Stomach (tissue), 8 donors: ENCODE measurements at regions not wholly inside any gene's neighbourhood (a gene's known extent, or its start where the extent isn't known, plus 50 kb on each side); places are given as distances from the start of the nearest gene placed in this dataset.

ENCODE experiments used
- DNase-seq, 2 donors: peaks; one replicate each; pipeline versions ENCODE4 v3.0.0 to v3.0.0-alpha.2; 2013 to 2019
- H3K27ac ChIP-seq, 5 donors: fragments of 200-600 bp in 4 of 5; sonication (generic) in 4 of 5; one replicate each; pipeline ENCODE4 v1.5.1; 2013 to 2019; ENCODE audit warnings: mild to moderate bottlenecking in 1 of 5, moderate library complexity in 1 of 5
- H3K27me3 ChIP-seq, 3 donors: fragments of 200-600 bp; sonication (generic); one replicate each; pipeline ENCODE4 v1.5.1; 2017 to 2019; ENCODE audit warnings: mixed run types in 1 of 3
- H3K36me3 ChIP-seq, 4 donors: fragments of 200-600 bp; sonication (generic); 1 replicate in 3 of 4; 2 replicates in 1 of 4; pipeline ENCODE4 v1.5.1; 2016 to 2019
- H3K4me1 ChIP-seq, 4 donors: fragments of 200-600 bp; sonication (generic); one replicate each; pipeline ENCODE4 v1.5.1; 2016 to 2019
- H3K4me3 ChIP-seq, 4 donors: fragments of 200-600 bp; sonication (generic) in 3 of 4; one replicate each; pipeline ENCODE4 v1.5.1; 2016 to 2019; ENCODE audit warnings: mild to moderate bottlenecking in 1 of 4
- H3K9me3 ChIP-seq, 4 donors: fragments of 200-600 bp; sonication (generic); one replicate each; pipeline ENCODE4 v1.5.1; 2016 to 2019
- CTCF ChIP-seq, 7 experiments: fragments of 450-650 bp in 4 of 7; fragments of 200-600 bp in 3 of 7; sonication (generic) in 3 of 7; IDR thresholded peaks; one replicate each; pipeline ENCODE4 v1.5.1; 2016 to 2019; ENCODE audit warnings: antibody characterized with exemption in 7 of 7, control low read depth in 2 of 7, mild to moderate bottlenecking in 1 of 7
- EP300 ChIP-seq: sonication (generic); formaldehyde crosslinking; IDR thresholded peaks from one replicate; pipeline ENCODE4 v1.6.1; 2017; ENCODE audit warnings: antibody characterized with exemption
- POLR2A ChIP-seq, 4 donors: fragments of 450-650 bp; IDR thresholded peaks; one replicate each; pipeline ENCODE4 v1.6.1; 2016; ENCODE audit warnings: antibody characterized with exemption in 4 of 4, control low read depth in 2 of 4, mild to moderate bottlenecking in 1 of 4, moderate library complexity in 1 of 4
- POLR2AphosphoS5 ChIP-seq, 3 donors: sonication (generic); formaldehyde crosslinking; IDR thresholded peaks; one replicate each; pipeline ENCODE4 v1.6.1; 2016; ENCODE audit warnings: antibody characterized with exemption in 3 of 3
- WGBS, 5 donors: extraction: QIAGEN DNeasy Blood & Tissue Kit in 3 of 5; methylation state at CpG; one replicate each; pipeline versions ENCODE4 v1.1.5 to v1.1.7; 2013 to 2018; 5-methylcytosine and 5-hydroxymethylcytosine counted together
- intact Hi-C: fragments of 100-400 bp; cut with DNase I; formaldehyde crosslinking; loops from one replicate; pipeline ENCODE4 v1.15.1; 2023; ENCODE audit warnings: low total_unique reads
- donor health status: healthy with polysubstance abuse.
- donor health status: Bipolar disorder and iron deficiency.
- donor health status: healthy.

DNA sequence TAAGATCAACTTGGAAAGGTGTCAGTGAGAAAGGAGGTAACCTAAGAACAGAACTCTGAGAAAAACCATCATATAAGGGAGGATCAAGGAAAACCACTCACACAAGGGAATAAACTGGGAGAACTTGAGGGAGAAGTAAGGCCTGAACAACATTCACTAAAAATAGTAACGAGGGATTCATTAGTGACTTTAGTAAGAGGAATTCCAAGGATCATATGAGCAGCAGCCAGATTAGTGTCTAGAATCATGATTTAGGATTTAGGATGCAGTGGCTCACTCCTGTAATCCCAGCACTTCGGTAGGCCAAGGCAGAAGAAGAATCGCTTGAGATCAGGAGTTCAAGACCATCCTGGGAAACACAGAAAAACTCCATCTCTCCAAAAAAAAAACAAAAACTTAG is 376.5 kb upstream of the MARCKS start:
- no peaks in the 10 kb centered on the region for H3K27me3 ChIP-seq
- no peaks in the 10 kb centered on the region for H3K4me1 ChIP-seq
- intact Hi-C loops: no loop called here
- 82 to 99% (median 94%) methylated on average over 3 of the region's 3 CpGs for WGBS, 5 donors
- H3K36me3 ChIP-seq: no peaks in the 10 kb centered on the region
- H3K27ac ChIP-seq: no peak overlapping the region
- no peak overlapping the region for H3K4me3 ChIP-seq
- no peak for DNase-seq
- H3K9me3 ChIP-seq: no peaks in the 10 kb centered on the region
- TF ChIP-seq POLR2AphosphoS5 (IDR thresholded peaks at IDR 0.05) (no peak), CTCF (IDR thresholded peaks at IDR 0.05) (no peak)

DNA sequence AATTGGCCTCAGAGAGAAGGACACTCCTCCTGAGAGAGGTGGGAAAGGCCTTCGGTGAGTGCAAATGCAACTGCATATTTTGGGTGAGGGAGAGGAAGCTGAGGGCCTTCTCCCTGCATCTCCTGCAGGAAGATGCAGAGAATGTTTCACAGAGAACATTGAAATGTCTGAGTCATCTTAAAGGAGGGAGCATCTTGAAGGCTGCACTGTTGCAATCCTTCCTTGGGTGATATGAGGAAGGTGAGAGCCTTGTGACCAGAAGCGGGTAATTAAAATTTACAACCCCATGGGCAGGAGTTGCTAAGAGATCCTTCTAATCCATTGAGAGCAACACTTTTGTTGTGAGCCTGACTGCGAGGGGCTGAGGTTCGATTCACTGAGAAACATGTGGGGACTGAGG is 375.7 kb upstream of the MARCKS start:
- intact Hi-C loops: no loop called here
- WGBS, 5 donors: 83 to 97% (median 91%) methylated on average over 4 of the region's 4 CpGs
- DNase-seq: no peak

DNA sequence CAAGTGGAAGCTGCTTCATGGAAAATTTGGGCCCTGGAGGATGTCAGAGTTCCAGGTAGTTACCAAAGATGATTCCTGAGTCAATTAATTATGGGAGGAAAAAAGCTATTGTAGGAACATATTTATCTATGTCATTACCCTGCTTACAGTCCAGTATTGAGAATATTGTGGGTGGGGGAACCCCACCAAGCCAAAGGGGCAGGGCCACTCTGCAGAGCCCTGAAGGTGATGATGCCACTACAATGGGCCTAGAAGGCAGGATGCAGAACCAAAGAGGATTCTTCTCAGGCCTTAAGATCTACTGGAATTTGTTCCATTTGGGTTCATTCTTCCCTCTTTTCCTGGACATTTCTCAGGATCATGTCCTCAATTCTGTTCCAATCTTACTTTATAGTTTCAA is 375.2 kb upstream of the MARCKS start:
- intact Hi-C loops: no loop called here
- Histone ChIP-seq H3K9me3 (no peaks in the 10 kb centered on the region), H3K27ac (no peak overlapping the region), H3K36me3 (no peaks in the 10 kb centered on the region), H3K27me3 (no peaks in the 10 kb centered on the region), H3K4me3 (no peak overlapping the region), H3K4me1 (no peaks in the 10 kb centered on the region)
- DNase-seq: no peak
- TF ChIP-seq CTCF (IDR thresholded peaks at IDR 0.05) (no peak), POLR2AphosphoS5 (IDR thresholded peaks at IDR 0.05) (no peak)

More for the DNA sequence above, 375.7 kb upstream of the MARCKS start:
- H3K27ac ChIP-seq: no peak overlapping the region
- TF ChIP-seq POLR2A (IDR thresholded peaks at IDR 0.05) (no peak), CTCF (IDR thresholded peaks at IDR 0.05) (no peak), POLR2AphosphoS5 (IDR thresholded peaks at IDR 0.05) (no peak), EP300 (no peak)
- H3K4me1 ChIP-seq: no peaks in the 10 kb centered on the region
- no peak overlapping the region for H3K4me3 ChIP-seq
- no peaks in the 10 kb centered on the region for H3K36me3 ChIP-seq
- no peaks in the 10 kb centered on the region for H3K27me3 ChIP-seq
- H3K9me3 ChIP-seq: no peaks in the 10 kb centered on the region

DNA sequence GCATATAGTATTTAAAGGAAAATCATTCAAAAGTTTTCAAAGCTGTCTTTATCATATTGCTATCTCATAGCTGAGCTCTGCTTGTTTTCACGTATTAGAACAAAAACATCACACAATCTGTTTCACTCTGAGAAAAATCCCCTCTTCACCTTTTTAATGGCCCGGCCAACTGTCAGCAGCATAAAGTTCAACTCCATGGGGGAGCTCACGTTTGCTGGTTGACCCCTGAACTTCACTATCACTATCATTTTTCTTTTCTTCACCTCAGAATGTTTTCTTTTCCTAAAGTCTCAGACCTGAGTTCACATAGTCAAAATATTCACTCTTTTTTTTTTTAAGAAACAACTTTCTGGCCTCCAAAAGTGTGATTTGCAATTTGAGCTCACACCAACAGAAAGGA is 374.4 kb upstream of the MARCKS start:
- H3K9me3 ChIP-seq: no peaks in the 10 kb centered on the region
- intact Hi-C loops: no loop called here
- no peaks in the 10 kb centered on the region for H3K4me1 ChIP-seq
- H3K4me3 ChIP-seq: no peak overlapping the region
- WGBS, 5 donors: 70 to 83% (median 78%) methylated on average over 3 of the region's 3 CpGs
- TF ChIP-seq EP300 (no peak), POLR2AphosphoS5 (IDR thresholded peaks at IDR 0.05) (no peak)
- no peak overlapping the region for H3K27ac ChIP-seq
- no peaks in the 10 kb centered on the region for H3K27me3 ChIP-seq
- no peaks in the 10 kb centered on the region for H3K36me3 ChIP-seq
- DNase-seq: no peak

DNA sequence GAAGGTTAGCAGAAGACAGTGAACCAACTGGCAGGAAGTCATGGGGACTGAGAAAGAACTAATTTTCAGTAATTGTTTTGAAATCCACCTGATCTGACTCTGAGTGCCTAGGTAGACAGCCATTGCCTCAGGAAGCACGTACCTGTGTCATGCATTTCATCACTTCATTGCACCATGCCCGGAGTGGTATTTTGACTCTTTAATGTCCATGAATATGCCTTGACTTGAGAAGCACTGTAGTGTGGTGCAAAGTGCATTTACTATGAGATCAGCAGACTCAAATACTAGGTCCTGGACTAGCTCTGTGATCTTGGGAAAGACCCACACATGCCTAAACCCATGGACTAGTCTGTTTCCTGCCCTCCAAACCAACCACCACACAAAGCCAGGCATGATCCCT is 370.9 kb upstream of the MARCKS start:
- intact Hi-C loops: no loop called here
- 68 to 89% (median 80%) methylated on average over 2 of the region's 2 CpGs for WGBS, 5 donors
- no peaks in the 10 kb centered on the region for H3K4me1 ChIP-seq
- no peak for DNase-seq
- TF ChIP-seq POLR2AphosphoS5 (IDR thresholded peaks at IDR 0.05) (no peak), CTCF (IDR thresholded peaks at IDR 0.05) (no peak), EP300 (no peak), POLR2A (IDR thresholded peaks at IDR 0.05) (no peak)
- no peak overlapping the region for H3K27ac ChIP-seq
- no peaks in the 10 kb centered on the region for H3K27me3 ChIP-seq
- H3K9me3 ChIP-seq: no peaks in the 10 kb centered on the region
- H3K4me3 ChIP-seq: no peak overlapping the region
- H3K36me3 ChIP-seq: no peaks in the 10 kb centered on the region
